Adrenal gland (tissue), 9 donors: ENCODE measurements at regions not wholly inside any gene's neighbourhood (a gene's known extent, or its start where the extent isn't known, plus 50 kb on each side); places are given as distances from the start of the nearest gene placed in this dataset.

ENCODE experiments used
- DNase-seq, 7 donors: peaks; one replicate each; pipeline ENCODE4 v3.0.0-alpha.2; 2019 to 2020
- H3K27ac ChIP-seq, 5 donors: fragments of 200-600 bp; sonication (generic) in 4 of 5; 1 replicate in 3 of 5; 2 replicates in 2 of 5; pipeline versions ENCODE4 v1.5.1 to v1.8.0; 2016 to 2020; ENCODE audit warnings: mild to moderate bottlenecking in 1 of 5
- H3K27me3 ChIP-seq: fragments of 200-600 bp; 2 replicates; pipeline ENCODE4 v1.8.0; 2021
- H3K36me3 ChIP-seq, 2 donors: fragments of 200-600 bp; replicated peaks in 1 of 2; 1 replicate in 1 of 2; 2 replicates in 1 of 2; pipeline versions ENCODE4 v1.5.1 to v1.8.0; 2018 to 2022
- H3K4me1 ChIP-seq, 2 donors: fragments of 200-600 bp; replicated peaks in 1 of 2; 1 replicate in 1 of 2; 2 replicates in 1 of 2; pipeline versions ENCODE4 v1.5.1 to v1.8.0; 2018 to 2021
- H3K4me3 ChIP-seq, 4 donors: fragments of 200-600 bp; sonication (generic) in 3 of 4; one replicate each; pipeline ENCODE4 v1.5.1; 2016 to 2018
- H3K9me3 ChIP-seq, 3 donors: fragments of 200-600 bp; sonication (generic) in 1 of 3; replicated peaks in 1 of 3; 1 replicate in 2 of 3; 2 replicates in 1 of 3; pipeline versions ENCODE4 v1.5.1 to v1.8.0; 2016 to 2021
- POLR2A ChIP-seq, 2 donors: fragments of 450-650 bp; IDR thresholded peaks; one replicate each; pipeline ENCODE4 v1.6.1; 2017; ENCODE audit warnings: antibody characterized with exemption in 2 of 2, mild to moderate bottlenecking in 2 of 2, moderate library complexity in 1 of 2
- WGBS, 4 donors: extraction: QIAGEN DNeasy Blood & Tissue Kit in 2 of 4; methylation state at CpG; one replicate each; pipeline versions ENCODE4 v1.1.5 to v1.1.7; 2013 to 2017; 5-methylcytosine and 5-hydroxymethylcytosine counted together
- intact Hi-C, 2 donors: fragments of 100-400 bp; cut with DNase I; formaldehyde crosslinking; loops; one replicate each; pipeline versions ENCODE4 v1.14.1 to v1.15.0; 2022 to 2023
- TF ChIP-seq, protein P1 (sequence below), 6 experiments: fragments of 450-650 bp in 4 of 6; fragments of 200-600 bp in 2 of 6; sonication (generic) in 1 of 6; IDR thresholded peaks; 1 replicate in 5 of 6; 2 replicates in 1 of 6; pipeline versions ENCODE4 v1.5.1 to v1.8.0; 2016 to 2021; ENCODE audit warnings: antibody characterized with exemption in 6 of 6, mild to moderate bottlenecking in 2 of 6, moderate library complexity in 1 of 6
- donor health status: healthy with polysubstance abuse.
- donor health status: Bipolar disorder and iron deficiency.
- donor health status: DM: yes; HTN: yes; CAD: no.
- donor health status: DM: no; HTN: no; CAD: no.
- donor health status: DM: no; HTN: no; CAD: no.

DNA sequence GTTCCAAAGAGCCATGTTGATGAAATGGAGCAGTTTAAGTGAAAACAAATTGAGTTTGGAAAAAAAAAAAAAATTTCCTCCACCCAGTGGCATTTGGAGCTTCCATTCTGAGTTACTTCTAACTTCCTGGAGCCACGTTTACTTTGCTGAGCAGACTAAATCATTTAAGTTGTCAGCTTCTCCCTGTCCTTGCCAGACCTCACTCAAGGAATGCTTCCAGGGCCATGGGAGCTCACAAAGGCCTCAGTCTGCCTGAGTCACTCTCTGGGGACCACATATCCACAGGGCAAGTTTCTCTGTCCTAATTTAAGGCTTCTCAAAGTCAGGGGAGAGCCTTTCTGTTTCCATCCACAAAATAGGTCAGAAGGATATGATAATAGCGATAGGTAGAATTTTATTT is 210.3 kb upstream of the TNC start:
- TF ChIP-seq, protein P1, sequence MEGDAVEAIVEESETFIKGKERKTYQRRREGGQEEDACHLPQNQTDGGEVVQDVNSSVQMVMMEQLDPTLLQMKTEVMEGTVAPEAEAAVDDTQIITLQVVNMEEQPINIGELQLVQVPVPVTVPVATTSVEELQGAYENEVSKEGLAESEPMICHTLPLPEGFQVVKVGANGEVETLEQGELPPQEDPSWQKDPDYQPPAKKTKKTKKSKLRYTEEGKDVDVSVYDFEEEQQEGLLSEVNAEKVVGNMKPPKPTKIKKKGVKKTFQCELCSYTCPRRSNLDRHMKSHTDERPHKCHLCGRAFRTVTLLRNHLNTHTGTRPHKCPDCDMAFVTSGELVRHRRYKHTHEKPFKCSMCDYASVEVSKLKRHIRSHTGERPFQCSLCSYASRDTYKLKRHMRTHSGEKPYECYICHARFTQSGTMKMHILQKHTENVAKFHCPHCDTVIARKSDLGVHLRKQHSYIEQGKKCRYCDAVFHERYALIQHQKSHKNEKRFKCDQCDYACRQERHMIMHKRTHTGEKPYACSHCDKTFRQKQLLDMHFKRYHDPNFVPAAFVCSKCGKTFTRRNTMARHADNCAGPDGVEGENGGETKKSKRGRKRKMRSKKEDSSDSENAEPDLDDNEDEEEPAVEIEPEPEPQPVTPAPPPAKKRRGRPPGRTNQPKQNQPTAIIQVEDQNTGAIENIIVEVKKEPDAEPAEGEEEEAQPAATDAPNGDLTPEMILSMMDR (IDR thresholded peaks at IDR 0.05), result no peak
- no peak for TF ChIP-seq POLR2A (IDR thresholded peaks at IDR 0.05)
- intact Hi-C loops, result no loop called here
- H3K27ac ChIP-seq, result no peak overlapping the region
- H3K27me3 ChIP-seq, result no peaks in the 10 kb centered on the region
- WGBS, 4 donors, result 34 to 46% (median 38%) methylated on average over 2 of the region's 2 CpGs
- H3K36me3 ChIP-seq, result no peaks in the 10 kb centered on the region
- H3K4me3 ChIP-seq, result no peak overlapping the region
- peak; percentile 16 to 67 (median 29) for DNase-seq
- no peaks in the 10 kb centered on the region for H3K9me3 ChIP-seq
- peaks cover 0 to 6% of the 10 kb centered on the region in 2 donors for H3K4me1 ChIP-seq

DNA sequence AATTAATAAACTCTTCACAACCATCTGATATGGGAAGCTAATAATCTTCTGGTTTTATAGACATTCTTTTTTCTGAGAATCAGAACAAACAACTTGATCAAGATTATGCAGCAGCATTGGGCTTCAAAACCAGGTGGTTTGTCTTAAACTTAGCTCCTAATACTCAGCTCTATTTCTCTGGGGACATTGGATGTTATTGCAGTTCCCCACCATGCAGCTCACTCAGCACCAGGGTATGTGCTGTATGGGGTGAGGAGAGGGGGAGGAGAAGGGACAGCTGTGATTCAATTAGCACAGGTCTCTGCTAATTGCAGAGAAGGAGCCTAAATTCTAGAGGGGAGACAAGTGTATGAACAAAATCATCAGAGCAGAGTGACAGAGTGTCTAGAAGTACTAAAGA is 210.7 kb upstream of the TNC start:
- intact Hi-C loops, result no loop called here
- Histone ChIP-seq H3K4me3 (no peak overlapping the region), H3K27ac (peak overlapping the region in 1 of 5 donors; percentile 34), H3K9me3 (no peaks in the 10 kb centered on the region), H3K36me3 (no peaks in the 10 kb centered on the region), H3K27me3 (no peaks in the 10 kb centered on the region), H3K4me1 (peaks cover 0 to 6% of the 10 kb centered on the region in 2 donors)
- DNase-seq, result no peak
- TF ChIP-seq, protein P1 (IDR thresholded peaks at IDR 0.05), result no peak
- TF ChIP-seq POLR2A (IDR thresholded peaks at IDR 0.05), result no peak

DNA sequence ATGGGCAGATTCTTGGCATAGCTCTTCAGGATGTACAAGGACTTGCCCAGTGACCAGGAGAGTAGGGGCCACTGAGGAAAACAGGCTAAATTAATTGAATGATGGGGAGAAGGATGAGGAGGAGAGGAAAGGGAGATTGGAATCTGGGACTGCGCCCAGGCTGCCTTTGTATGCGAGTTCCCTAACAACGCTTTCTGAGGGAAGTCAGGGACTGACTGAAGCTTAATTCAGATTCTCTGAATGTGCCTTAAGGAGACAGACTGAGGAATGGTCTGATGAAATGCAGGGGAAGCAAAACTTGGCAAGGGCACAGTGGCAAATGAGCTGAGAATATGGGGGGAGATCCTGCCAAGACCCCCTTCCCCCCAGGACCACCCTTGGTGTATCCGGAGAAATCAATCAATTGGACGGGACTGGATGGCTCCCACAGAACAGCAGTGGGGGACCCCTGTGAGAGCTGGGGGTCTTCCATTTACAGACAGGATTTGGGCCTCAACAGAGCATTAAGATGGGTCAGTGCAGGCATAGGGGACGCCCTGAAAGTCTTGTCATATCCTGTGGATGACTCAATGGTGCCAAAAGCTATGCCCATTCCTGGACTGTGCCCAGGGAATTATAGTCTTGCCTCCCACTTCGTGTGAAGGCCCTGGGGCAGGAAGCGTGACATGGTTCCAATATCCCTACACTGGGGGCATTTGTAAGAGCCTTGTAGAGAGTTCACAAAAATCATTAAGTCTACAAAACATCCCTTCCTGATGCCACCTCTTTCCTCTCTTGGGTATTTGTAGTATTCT is 215.5 kb upstream of the TNC start:
- Histone ChIP-seq H3K36me3 (no peaks in the 10 kb centered on the region), H3K4me3 (no peak overlapping the region), H3K27me3 (no peaks in the 10 kb centered on the region), H3K9me3 (no peaks in the 10 kb centered on the region), H3K4me1 (peaks cover 0 to 5% of the 10 kb centered on the region in 2 donors), H3K27ac (no peak overlapping the region)
- no peak for DNase-seq
- WGBS, 4 donors, result 74 to 79% (median 77%) methylated on average over 8 of the region's 8 CpGs
- intact Hi-C loops, result no loop called here
- TF ChIP-seq POLR2A (IDR thresholded peaks at IDR 0.05), result no peak
- TF ChIP-seq, protein P1 (IDR thresholded peaks at IDR 0.05), result no peak

DNA sequence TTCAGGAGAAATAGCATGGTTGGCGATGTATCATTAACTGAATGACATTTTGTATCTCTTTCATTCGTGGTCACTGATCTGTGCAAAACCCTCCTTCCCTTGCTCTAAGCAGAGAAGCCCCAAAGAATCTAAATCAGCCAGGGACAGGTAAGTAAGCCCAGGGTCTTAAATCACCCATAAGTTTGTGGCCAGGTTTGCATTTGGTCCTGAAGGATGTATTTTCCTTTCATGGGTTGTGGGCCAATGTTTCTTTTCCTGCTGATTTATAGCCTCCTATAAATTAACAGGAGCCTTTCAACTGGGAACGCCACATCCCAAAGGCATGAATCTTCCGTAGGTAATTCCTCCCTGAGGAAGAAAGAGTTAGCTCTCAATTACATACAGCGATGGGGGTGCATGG is 217.5 kb upstream of the TNC start:
- TF ChIP-seq POLR2A (IDR thresholded peaks at IDR 0.05), result no peak
- TF ChIP-seq, protein P1 (IDR thresholded peaks at IDR 0.05), result no peak
- no peak for DNase-seq
- no peaks in the 10 kb centered on the region for H3K36me3 ChIP-seq
- no peaks in the 10 kb centered on the region for H3K4me1 ChIP-seq
- 31 to 61% (median 48%) methylated on average over 5 of the region's 5 CpGs for WGBS, 4 donors
- H3K27me3 ChIP-seq, result no peaks in the 10 kb centered on the region
- no peaks in the 10 kb centered on the region for H3K9me3 ChIP-seq
- intact Hi-C loops, result no loop called here
- H3K27ac ChIP-seq, result no peak overlapping the region
- H3K4me3 ChIP-seq, result no peak overlapping the region
